AG08396 (cell line): ENCODE measurements at regions not wholly inside any gene's neighbourhood (a gene's known extent, or its start where the extent isn't known, plus 50 kb on each side); places are given as distances from the start of the nearest gene placed in this dataset.
"Not testable (repeated sequence)": the region's sequence is repeated elsewhere in the genome, so short reads cannot be mapped to it uniquely, and the experiment has no call there.

Source experiments
- DNase-seq: peaks from one replicate; pipeline ENCODE4 v3.0.0; 2012; ENCODE audit warnings: low spot score, mixed read lengths

- no peak for DNase-seq
Observed at GRCh38 chr17:14621826-14622614, 321.1 kb downstream of the HS3ST3B1 start.

- DNase-seq: no peak
Observed at GRCh38 chr17:14619821-14620220, 318.9 kb downstream of the HS3ST3B1 start.

DNA sequence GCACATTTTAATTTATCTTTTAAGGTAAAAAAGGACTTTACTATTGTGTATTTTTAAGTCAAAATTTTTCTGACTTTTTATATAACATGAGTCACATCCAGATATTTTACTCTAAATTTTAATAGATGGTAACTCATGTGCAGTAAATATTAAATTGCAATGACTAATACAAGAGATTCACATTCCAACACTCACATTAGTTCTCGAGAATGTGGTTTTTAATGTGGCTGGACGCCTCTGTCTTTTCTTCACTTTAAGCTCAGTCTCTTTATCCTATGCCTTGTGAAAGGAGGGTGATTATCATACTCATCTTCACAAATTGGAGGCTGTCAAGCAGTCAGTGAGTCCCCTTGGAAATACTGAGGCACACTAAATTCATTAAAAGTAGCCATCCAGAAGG is 315.6 kb downstream of the HS3ST3B1 start:
- DNase-seq: no peak

GRCh38 chr17:14605267-14605599 is 304.4 kb downstream of the HS3ST3B1 start:
- no peak for DNase-seq

DNA sequence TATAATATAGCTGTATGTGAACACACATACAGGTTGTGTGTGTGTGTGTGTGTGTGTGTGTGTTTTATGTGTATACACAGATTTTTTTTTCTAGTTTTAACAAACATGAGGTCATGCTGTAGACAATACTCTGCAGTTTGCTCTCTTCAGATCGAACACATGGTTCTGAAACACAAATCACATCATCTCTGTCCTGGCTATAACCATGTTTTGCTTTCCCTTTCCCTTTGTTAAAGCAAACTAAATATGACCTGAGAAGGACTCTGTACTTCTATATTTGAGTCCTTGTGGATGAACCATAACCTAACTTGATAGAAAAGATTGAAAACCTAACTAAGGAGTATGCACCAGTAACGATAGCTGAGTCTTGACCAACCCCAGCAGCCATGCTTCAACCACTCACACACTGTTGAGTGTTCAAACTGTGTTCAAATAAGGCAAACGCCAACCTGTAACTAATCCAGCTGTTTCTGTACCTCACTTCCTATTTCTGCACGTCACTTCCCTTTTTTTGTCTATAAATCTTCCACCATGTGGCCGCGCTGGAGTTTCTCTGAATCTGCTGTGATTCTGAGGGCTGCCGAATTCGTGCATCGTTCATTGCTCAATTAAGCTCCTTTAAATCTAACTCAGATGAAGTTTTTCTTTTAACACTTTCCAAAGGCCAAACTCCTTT is 303.8 kb downstream of the HS3ST3B1 start:
- no peak for DNase-seq

DNA sequence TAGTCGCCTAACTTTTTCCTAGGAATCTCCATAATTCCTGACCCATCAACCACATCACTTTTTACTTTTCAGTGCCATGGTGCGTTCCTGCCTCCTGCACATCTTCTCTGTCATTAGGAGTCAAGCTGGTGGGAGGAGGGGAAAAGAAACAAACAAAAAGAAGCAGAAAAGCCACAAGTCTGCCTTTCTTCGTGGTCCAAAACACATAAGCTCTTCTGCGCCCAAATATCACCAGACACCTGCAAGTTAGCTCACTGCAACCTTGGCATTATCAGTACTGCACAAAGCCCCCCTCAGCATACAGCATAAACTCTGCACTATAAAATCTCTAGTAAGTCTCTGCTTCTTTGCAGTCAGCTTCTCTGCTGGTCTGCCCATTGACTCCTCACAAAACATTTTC is 295.3 kb downstream of the HS3ST3B1 start:
- DNase-seq: no peak

DNA sequence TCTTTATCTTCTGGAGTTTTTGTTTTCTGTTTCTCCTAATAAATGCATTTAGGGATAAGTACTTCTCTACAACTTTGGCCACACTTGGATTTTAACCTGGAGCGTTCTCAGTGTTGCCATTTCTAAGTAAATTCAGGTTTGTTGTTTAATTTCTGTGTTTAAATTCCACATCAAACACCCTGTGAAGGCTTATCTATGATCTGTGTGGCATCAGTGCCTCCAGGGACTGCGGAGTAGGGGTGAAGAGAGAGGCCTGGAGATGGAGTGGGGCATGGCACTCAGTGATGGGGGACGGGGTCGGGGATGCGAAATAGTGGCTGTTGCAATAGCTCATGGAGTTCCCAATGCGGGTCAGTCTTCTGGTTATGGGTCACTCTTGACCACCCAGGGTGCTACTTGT is 294.8 kb downstream of the HS3ST3B1 start:
- DNase-seq: no peak

- no peak for DNase-seq
Observed at GRCh38 chr17:14594690-14595089, 293.8 kb downstream of the HS3ST3B1 start.

GRCh38 chr17:14593956-14594355 is 293.1 kb downstream of the HS3ST3B1 start:
- no peak for DNase-seq

- DNase-seq: no peak
Observed at GRCh38 chr17:14590459-14591250, 289.8 kb downstream of the HS3ST3B1 start.

DNA sequence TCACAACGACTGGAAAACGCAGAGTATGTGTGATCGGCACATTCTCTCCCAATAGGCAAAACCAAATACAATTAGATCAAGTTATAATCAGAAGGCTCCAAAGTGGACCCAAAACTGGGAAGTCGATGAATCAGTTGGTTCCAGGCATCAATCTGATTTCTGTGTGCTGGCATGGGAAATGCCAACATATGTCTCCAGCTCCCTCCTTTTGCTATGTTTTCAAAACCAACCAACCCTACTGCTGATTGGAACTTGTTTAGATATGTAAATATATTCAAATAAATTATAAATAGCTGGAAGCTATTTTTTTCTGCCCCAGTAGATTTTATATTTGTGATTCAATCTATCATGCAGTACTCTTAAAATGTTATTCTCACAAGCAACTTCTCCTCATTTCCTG is 284.2 kb downstream of the HS3ST3B1 start:
- no peak for DNase-seq

GRCh38 chr17:14582996-14583395 is 282.1 kb downstream of the HS3ST3B1 start:
- DNase-seq: no peak

GRCh38 chr17:14581186-14581830 is 280.4 kb downstream of the HS3ST3B1 start:
- DNase-seq: no peak

- no peak for DNase-seq
Observed at GRCh38 chr17:14580499-14580898, 279.6 kb downstream of the HS3ST3B1 start.

DNA sequence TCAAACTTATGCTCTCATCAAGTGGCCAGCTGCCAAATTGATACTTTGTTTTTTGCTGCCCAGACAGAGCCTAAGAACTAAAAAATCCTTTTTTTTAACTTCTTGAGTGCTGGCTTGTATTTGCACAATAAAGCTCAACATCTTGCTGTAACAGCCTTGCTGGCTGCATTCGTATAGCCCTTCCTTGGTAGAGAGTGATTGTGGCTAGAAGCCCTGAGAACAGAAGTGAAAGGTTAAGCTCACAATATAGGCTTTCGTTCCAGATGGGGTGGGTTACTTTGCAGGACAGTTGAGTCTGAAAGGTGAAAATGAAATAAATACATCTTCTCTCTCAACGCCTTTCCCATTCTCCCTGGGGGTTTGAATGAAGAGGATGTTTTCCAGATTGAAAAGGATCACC is 278.8 kb downstream of the HS3ST3B1 start:
- DNase-seq: no peak

GRCh38 chr17:14575471-14575953 is 274.6 kb downstream of the HS3ST3B1 start:
- DNase-seq: no peak

DNA sequence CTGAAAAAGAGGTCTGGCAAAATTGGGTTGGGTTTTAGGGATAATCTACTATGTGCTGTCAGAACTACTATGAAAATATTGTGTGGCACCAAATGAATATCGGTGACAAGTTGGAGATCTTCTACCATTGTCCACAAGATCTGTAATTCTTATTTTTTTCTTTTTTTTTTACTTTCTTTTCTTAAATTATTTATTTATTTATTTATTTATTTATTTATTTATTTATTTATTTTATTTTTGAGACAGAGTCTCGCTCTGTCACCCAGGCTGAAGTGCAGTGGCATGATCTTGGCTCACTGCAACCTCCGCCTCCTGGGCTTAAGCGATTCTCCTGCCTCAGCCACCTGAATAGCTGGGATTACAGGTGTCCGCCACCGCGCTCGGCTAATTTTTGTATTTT is 259.4 kb downstream of the HS3ST3B1 start:
- not testable (repeated sequence) for DNase-seq

DNA sequence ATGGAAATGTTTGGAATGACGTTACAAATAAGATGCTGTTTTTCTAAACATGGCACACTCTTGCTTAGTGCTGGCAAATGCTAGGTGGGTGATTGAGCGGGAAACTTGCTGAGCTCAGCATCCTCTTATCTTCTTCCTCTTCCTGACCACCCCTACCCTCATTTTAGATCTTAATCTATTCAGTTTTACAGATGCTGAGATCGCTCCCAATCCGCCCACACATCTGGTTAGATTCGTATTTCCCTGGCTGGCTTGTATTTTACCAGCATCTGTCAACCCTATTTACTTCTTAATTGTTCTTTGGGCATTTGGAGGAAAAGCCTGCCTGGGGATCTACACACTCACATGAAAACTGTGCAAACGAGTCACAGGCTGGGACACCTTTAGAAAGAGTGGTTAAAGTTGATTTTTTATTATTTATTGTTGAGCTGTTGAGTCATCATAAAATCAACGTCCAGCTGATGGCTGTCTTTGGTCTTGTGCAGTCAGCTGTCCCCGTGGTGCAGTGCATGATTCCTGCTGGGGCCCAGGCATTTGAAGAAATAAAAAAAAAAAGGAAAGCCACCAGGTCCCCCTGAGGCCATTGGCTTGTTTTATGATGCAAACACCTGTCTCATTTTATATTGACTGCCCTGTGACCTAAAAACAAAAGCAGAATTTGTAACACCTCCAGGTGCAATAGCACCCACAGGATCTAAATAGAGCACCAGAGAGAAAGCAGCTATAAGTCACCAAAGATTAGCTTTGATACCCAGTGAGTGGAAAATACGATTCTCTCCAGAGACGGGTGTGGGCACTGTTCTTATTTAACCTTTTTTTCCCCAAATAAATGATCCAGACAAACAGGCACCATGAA is 258.6 kb downstream of the HS3ST3B1 start:
- DNase-seq: no peak

- no peak for DNase-seq
Observed at GRCh38 chr17:14557480-14557879, 256.6 kb downstream of the HS3ST3B1 start.

- no peak for DNase-seq
Observed at GRCh38 chr17:14553847-14554246, 253.0 kb downstream of the HS3ST3B1 start.

GRCh38 chr17:14552306-14552705 is 251.4 kb downstream of the HS3ST3B1 start:
- DNase-seq: no peak
